Left ventricle myocardium inferior (tissue), 1 donor: ENCODE measurements at regions not wholly inside any gene's neighbourhood (a gene's known extent, or its start where the extent isn't known, plus 50 kb on each side); places are given as distances from the start of the nearest gene placed in this dataset.

Source experiments
- DNase-seq: peaks from one replicate; pipeline ENCODE4 v3.0.0-alpha.2; 2020
- H3K27ac ChIP-seq: fragments of 200-600 bp; replicated peaks from 2 replicates; pipeline ENCODE4 v1.8.0; 2021
- H3K27me3 ChIP-seq: fragments of 200-600 bp; 2 replicates; pipeline ENCODE4 v1.8.0; 2021; ENCODE audit warnings: low read depth
- H3K36me3 ChIP-seq: fragments of 200-600 bp; 2 replicates; pipeline ENCODE4 v1.8.0; 2021
- H3K4me1 ChIP-seq: fragments of 200-600 bp; 2 replicates; pipeline ENCODE4 v1.8.0; 2021
- H3K4me3 ChIP-seq: fragments of 200-600 bp; 2 replicates; pipeline ENCODE4 v1.8.0; 2021; ENCODE audit warnings: mild to moderate bottlenecking, moderate library complexity
- H3K9me3 ChIP-seq: fragments of 200-600 bp; replicated peaks from 2 replicates; pipeline ENCODE4 v1.8.0; 2021
- CTCF ChIP-seq: fragments of 200-600 bp; IDR thresholded peaks from 2 replicates; pipeline ENCODE4 v1.8.0; 2021; ENCODE audit warnings: antibody characterized with exemption, mild to moderate bottlenecking, borderline replicate concordance
- intact Hi-C: fragments of 100-400 bp; cut with micrococcal nuclease; formaldehyde crosslinking; loops from one replicate; pipeline ENCODE4 v1.11.0; 2022
- donor health status: DM: no; HTN: yes; CAD: no; lungs with severe emphysema.

GRCh38 chrX:96611619-96612362, 72.9 kb upstream of the DIAPH2 start:
- Histone ChIP-seq H3K36me3 (no peaks in the 10 kb centered on the region), H3K27me3 (no peaks in the 10 kb centered on the region), H3K27ac (no peak overlapping the region), H3K4me1 (no peaks in the 10 kb centered on the region), H3K4me3 (no peak overlapping the region), H3K9me3 (no peaks in the 10 kb centered on the region)
- no peak for TF ChIP-seq CTCF
- DNase-seq, result no peak
- intact Hi-C loops, result no loop called here

GRCh38 chrX:96615448-96615847, 69.2 kb upstream of the DIAPH2 start:
- H3K4me3 ChIP-seq, result no peak overlapping the region
- H3K36me3 ChIP-seq, result no peaks in the 10 kb centered on the region
- no peaks in the 10 kb centered on the region for H3K9me3 ChIP-seq
- H3K27me3 ChIP-seq, result no peaks in the 10 kb centered on the region
- no peak overlapping the region for H3K27ac ChIP-seq
- TF ChIP-seq CTCF, result no peak
- intact Hi-C loops, result no loop called here
- H3K4me1 ChIP-seq, result no peaks in the 10 kb centered on the region
- no peak for DNase-seq

GRCh38 chrX:96619588-96619987, 65.1 kb upstream of the DIAPH2 start:
- H3K27me3 ChIP-seq, result no peaks in the 10 kb centered on the region
- no peaks in the 10 kb centered on the region for H3K4me1 ChIP-seq
- intact Hi-C loops, result no loop called here
- no peaks in the 10 kb centered on the region for H3K36me3 ChIP-seq
- no peak overlapping the region for H3K4me3 ChIP-seq
- H3K27ac ChIP-seq, result no peak overlapping the region
- no peaks in the 10 kb centered on the region for H3K9me3 ChIP-seq
- DNase-seq, result no peak
- TF ChIP-seq CTCF, result no peak

GRCh38 chrX:96621811-96622210, 62.8 kb upstream of the DIAPH2 start:
- intact Hi-C loops, result no loop called here
- no peaks in the 10 kb centered on the region for H3K4me1 ChIP-seq
- H3K27ac ChIP-seq, result no peak overlapping the region
- no peak overlapping the region for H3K4me3 ChIP-seq
- H3K9me3 ChIP-seq, result no peaks in the 10 kb centered on the region
- no peak for TF ChIP-seq CTCF
- DNase-seq, result no peak
- no peaks in the 10 kb centered on the region for H3K36me3 ChIP-seq
- H3K27me3 ChIP-seq, result no peaks in the 10 kb centered on the region
